Stimulated activated CD4-positive, alpha-beta T cell treated with anti-CD3 and anti-CD28 coated beads, Interleukin-1b, Interleukin-23, amount 100 ng/mL, for 24 hours (primary cell): ENCODE measurements at regions not wholly inside any gene's neighbourhood (a gene's known extent, or its start where the extent isn't known, plus 50 kb on each side); places are given as distances from the start of the nearest gene placed in this dataset.
A peak's percentile ranks its signal among the peaks of the same experiment; 100 is the strongest.
"Not testable (repeated sequence)": the region's sequence is repeated elsewhere in the genome, so short reads cannot be mapped to it uniquely, and the experiment has no call there.

Experiments
- DNase-seq, 4 experiments: peaks; one replicate each; pipeline ENCODE4 v3.0.0-alpha.2; 2020; ENCODE audit warnings: low read depth in 4 of 4, low spot score in 1 of 4

DNA sequence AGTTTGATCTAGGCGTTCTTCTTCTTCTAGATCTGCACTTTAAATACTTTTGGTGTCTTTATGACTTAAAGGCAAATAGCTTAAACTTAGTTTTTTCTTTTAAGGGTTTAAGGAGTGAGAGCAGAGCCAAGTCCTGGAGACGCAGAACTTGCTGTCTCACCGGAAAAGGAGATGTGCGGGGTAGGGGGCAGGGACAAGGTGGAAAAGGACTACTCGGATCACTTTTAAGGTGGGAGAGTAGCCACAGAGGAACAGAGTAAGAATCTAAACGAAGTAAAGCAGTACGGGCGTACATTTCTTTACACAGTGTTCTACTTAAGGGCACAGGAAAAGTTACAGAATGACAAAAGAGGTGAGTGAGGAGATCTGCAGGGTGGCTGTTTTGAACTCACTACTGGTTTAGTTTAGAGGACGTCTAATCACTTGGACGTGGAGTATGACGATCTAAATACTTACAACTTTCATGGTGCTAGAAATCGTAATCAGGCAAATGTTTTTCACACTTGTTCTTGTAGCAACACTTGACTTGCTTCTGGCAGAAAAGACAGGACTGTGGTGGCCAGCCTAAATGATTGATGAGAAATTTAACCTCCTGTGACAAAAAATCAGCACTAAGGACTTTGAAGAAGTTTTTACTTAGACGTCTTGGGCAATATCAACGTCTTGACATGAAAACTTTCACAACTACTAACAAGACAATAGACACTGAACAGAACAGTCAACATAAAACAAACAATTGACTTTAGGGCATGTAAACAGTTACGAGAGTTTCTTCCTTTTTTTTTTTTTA, 127.0 kb downstream of the ART5 start:
- DNase-seq = not testable (repeated sequence)

DNA sequence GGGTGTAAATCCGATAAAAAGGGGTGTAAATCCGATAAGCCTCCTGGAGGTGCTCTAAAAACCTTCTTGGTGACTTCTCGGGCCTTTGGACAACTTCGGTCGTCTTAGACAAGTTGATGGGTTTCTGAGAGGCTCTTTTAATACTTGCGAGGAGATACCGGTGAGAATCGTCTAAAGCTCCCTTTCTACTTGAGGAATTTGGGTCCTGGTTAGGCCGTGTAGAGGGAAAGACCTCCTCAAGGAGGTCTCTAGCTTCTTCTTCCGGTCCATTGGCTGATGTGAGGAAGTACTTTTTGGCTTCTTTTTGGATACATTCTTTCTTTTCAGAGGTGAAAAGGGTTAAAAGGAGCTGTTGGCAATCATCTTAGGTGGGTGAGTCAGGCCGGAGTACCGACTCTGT, 128.5 kb downstream of the ART5 start:
- DNase-seq = not testable (repeated sequence)

DNA sequence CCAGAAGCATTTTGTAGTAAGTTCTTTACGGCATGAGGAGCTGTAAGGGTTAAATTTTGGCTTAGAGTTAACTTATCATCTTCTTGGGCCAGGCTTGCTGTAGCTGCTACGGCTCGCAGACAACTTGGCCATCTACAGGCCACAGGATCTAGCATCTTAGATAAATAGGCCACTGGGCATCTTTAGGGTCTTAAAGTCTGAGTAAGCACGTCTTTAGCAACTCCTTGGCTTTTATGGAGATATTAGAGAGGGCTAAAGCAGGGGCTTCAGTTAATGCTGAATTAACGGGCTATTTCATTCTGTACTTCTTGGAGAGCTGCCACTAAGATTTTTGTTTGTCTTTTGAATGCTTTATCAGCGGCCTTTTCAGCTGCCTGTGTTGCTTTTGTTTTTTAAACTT, 129.0 kb downstream of the ART5 start:
- not testable (repeated sequence) for DNase-seq

DNA sequence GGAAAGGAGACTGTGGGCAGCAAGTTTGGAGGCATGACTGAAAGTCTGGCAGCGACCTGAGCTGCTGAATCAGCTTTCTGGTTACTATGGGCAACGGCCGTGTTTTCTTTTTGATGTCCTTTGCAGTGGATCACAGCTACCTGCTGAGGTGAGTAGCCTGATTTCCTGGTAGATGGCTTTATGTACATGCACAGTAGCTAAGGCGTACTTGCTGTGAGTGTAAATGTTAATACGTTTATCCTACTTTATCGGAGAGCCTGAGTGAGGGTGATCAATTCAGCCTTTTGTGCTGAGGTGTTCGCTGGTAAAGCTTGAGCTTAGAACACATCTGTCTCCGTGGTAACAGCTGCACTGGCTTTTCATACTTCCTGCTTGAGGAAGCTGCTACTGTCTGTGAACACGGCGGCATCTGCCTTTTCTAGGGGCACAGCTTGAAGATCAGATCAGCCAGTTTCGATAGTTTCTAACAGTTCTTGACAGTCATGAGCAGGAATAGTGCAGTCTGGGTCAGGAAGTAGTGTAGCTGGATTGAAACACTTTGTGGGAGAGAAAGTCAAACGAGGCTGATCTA, 129.6 kb downstream of the ART5 start:
- DNase-seq = peak in 1 of 4 experiments; percentile 12

DNA sequence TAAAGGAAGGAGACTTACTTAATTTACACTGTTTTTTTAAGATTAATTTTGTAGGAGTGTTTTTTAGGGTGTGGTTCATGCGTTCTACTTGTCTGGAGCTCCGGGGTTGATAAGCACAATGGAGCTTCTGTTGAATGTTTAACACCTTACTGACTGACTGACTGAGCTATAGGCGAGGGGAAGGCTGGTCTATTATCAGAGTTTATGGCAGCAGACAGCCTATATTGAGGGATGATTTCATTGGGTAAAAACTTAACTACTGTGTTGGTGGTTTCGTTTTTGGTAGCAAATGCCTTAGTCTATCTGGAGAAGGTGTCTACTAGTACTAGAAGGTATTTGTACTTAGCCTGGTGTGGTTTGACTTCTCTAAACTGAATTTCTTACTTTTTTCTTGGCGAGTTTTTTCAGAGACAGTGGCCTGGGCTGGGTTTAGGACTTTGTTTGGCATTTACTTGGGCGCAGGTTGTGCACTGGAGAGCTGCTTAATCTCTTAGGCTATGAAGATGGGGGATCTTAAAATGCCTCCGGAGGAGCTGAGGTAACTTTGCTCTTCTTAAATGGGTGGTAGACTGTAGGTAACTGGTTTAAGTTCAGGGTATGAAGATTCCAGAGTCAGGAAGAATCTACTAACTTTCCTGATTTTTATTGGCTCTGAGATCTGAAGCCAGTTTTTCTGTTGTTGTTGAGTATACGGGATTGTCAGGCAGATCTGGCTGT, 130.2 kb downstream of the ART5 start:
- DNase-seq = not testable (repeated sequence)

DNA sequence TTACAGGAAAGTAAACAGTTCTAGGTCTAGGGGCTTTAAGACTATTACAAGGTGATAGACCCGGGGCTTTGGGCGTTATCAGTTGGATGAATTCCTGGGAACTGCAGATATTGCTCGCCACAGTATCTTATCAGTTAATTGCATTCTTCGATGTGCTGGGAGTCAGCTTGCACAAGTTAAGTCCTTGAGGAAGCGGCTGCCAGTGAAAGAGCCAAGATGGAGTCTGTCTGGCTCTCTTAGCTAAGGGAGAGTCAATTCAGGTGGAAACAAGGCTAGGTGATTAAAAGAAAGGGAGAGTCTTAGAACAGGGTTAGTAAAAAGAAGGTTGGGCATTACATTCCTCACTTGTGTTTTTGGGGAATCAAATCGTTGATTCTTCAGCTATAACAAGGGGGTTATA, 130.6 kb upstream of the ZNF195 start:
- not testable (repeated sequence) for DNase-seq

DNA sequence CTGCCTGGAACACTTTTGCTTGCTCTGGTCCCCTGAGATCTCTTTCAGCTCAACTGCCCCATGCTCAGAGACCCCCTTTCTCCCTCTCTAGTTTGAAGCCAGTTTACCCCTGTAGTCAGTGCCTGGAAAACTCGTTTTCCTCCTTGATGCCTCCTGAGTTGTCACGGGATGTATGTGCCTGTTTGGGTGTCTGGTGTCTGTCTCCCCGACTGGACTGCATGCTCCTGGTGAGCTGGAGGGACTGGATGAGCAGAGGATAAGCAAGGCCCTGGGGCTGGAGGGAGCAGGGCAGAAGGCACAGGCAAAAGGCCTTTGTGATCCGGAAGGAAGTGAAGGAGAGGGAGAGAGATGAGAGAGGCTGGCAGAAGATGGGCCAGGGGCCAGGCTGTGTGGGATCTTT, 120.3 kb upstream of the ZNF195 start:
- not testable (repeated sequence) for DNase-seq

DNA sequence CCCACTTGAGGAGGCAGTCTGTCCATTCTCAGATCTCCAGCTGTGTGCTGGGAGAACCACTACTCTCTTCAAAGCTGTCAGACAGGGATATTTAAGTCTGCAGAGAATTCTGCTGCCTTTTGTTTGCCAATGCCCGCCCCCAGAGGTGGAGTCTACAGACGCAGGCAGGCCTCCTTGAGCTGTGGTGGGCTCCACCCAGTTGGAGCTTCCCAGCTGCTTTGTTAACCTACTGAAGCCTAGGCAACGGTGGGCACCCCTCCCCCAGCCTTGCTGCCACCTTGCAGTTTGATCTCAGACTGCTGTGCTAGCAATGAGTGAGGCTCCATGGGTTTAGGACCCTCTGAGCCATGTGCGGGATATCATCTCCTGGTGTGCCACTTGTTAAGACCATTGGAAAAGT, 119.4 kb upstream of the ZNF195 start:
- DNase-seq = not testable (repeated sequence)

DNA sequence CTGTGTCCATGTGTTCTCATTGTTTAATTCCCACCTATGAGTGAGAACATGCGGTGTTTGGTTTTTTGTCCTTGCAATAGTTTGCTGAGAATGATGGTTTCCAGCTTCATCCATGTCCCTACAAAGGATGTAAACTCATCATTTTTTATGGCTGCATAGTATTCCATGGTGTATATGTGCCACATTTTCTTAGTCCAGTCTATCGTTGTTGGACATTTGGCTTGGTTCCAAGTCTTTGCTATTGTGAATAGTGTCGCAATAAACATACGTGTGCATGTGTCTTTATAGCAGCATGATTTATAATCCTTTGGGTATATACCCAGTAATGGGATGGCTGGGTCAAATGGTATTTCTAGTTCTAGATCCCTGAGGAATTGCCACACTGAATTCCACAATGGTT, 114.2 kb upstream of the ZNF195 start:
- not testable (repeated sequence) for DNase-seq

DNA sequence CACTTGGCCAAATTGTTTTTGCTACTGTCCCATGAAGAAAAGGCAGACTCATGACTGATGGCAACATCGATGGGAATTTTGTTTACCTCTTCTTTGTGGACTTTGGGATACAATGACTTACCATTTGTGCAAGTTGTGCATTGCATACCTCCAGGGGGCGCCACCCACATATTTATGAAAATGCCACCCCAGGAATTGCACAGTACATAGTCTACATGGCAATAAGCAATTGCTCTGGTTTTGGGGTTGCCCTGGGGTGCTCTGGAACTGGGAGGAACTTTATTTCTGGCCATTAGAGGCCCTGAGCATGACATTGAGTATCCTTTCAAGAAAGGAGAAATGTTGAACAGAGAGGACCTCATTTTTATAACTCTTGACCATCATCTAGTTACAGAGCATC, 109.1 kb upstream of the ZNF195 start:
- not testable (repeated sequence) for DNase-seq

DNA sequence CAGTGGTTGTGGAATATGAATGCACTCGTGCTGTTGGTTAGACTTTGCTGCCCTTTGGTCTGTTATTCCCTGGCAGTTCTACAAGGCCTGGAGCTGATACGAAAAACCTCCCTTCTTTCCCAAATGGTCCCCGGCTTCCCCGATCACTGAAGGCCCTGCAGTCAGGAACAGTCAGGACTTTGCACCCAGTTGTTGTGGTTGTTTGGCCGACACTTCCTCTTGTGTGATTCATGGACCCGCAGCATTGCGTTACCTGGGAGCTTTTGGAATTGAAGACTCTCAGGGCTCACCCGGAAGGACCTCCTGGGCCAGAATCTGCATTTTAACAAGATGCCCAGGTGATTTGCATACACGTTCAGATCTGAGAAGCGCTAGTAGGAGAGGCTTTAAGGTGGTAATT, 106.8 kb upstream of the ZNF195 start:
- not testable (repeated sequence) for DNase-seq

DNA sequence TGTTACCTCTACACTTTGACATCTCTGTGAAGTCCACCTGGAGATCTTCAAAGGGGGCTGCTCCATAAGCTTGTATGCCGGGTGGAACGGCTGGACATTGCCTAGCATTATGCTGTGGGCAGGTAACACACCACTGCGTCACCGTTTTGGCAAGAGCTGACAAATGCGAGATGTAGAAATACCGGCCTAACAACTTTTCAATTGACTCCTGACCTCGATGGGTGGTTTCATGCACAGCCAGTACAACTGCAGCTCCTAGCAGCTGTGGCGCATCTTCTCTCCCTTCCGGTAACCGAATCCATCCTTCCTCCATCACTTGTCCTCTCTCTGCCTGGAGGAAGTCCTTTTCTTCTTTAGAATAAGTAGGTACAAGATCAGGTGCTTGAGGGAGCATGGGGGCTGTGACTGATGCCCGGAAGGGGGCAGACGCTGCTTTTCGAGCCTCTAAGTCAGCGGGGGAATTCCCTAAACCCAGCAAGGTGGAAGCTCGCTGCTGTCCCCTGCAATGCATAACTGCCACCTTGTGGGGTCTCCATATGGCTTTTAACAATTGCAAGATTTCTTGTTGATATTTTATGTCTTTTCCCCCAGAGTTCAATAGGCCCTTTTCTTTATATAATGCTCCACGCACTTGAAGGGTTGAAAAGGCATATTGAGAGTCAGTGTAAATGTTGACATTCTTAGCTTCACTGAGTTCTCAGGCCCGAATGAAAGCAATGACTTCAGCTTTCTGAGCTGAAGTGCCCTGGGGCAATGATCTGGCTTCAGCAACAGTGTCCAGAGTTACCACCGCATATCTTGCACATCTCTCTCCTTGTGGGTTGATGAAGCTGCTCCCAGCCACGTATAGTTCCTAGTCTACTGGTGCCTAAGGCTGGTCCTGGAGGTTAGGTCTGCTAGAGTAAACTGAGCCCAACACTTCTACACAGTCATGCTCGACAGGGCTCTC, 98.3 kb upstream of the ZNF195 start:
- DNase-seq = not testable (repeated sequence)

DNA sequence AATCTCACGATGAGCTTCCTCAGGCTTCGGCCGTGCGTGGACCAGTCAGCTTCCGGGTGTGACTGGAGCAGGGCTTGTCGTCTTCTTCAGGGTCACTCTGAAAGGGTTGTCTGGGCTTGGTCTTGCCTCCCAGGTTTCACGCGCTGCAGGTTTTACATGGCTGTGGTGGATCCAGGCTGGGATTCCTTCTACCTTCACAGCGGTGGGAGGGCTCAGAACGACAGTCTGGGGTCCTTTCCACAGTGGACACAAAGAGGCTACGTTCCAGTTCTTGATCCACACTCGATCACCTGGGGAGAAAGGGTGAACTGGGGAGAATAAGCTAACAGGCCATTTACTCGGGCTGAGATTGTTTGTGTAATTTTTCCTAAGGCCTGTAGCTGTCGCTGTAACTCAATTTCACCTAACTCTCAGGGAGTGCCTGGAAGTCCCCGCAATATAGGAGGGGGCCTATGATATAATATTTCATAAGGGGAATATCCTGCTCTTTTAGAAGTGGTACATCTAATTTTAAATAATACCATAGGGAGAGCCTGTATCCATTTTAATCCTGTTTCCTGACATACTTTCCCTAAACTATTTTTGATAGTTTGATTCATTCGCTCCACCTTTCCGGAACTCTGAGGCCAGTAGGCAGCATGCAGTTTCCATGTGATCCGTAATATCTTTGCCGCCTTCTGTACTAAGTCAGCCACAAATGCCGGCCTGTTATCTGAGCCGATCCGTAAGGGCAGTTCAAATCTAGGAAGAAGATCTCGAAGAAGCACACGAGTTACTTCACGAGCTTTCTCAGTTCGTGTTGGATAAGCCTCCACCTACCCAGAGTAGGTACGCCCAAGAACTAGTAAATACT, 97.4 kb upstream of the ZNF195 start:
- not testable (repeated sequence) for DNase-seq

DNA sequence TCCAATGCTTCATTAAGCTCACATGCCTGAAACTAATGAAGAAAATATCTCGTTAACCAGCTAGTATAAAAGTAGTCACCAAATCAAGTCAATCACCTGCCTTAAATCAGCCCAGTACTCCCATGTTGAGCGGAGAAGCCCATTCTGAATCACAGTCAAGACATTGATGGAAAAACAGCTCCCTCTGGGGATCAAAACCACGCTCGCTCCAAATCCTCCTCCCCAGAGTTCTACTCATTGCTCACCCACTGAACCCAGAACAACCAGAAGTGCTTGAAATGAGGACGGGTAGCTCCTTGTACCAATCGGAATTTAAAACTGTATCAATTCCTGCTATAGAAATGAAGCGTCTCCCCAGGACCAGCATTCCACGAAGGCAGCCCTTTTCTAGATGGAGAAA, 90.0 kb upstream of the ZNF195 start:
- DNase-seq = not testable (repeated sequence)

DNA sequence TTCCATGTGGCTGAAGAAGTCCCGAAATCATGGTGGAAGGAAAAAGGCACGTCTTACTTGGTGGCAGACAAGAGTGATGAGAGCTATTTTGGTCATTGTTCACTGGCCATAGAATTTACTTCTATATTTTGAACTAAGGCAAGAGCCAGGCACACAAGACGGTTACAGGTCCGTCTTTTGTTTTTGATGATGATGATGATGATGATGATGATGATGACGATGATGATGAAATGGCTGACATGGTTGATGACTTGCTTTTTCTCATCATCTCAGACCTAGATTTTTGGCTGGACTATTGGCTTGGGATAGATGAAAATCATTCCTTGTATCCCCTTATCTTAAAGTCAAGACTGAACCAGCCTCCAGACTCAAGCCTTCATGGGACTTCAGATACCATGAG, 88.7 kb upstream of the ZNF195 start:
- DNase-seq = not testable (repeated sequence)

DNA sequence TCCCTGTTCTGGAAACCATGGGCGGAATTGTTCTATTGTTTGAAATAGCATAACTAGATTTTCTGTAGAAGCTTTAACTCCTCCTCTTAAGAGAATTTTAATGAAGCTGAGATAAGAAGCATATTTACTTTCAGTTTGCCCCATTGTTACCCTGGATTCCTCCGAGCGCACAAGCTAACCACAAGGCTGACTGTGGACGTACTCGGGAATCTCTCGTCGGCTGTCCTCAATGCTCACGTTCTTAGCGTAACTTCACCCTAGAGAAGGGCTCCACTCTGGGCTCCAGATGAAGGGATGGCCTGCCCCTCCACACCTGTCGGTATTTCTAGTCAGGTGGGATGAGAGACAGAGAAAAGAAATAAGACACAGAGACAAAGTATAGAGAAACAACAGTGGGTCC, 76.7 kb upstream of the ZNF195 start:
- DNase-seq = not testable (repeated sequence)

DNA sequence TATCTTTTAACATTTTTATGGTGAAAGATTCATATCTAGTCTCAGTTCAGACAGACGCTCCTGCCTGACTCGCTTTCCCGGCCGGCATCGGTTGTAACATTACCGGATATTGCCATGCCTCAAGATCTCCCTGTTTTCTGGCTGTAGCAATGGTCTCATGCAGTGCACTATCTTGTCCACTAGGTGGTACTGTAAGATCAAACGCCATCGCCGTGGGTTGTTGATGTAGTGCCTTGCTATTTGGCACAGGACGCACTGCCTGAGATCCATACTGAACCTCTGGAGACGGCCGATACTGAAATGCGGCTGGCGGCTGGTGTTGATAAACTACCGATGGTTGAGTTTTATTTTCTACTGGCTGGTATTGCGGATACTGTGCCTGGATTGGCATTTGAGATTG, 75.9 kb upstream of the ZNF195 start:
- peak; percentile 4 to 34 (median 21) for DNase-seq

DNA sequence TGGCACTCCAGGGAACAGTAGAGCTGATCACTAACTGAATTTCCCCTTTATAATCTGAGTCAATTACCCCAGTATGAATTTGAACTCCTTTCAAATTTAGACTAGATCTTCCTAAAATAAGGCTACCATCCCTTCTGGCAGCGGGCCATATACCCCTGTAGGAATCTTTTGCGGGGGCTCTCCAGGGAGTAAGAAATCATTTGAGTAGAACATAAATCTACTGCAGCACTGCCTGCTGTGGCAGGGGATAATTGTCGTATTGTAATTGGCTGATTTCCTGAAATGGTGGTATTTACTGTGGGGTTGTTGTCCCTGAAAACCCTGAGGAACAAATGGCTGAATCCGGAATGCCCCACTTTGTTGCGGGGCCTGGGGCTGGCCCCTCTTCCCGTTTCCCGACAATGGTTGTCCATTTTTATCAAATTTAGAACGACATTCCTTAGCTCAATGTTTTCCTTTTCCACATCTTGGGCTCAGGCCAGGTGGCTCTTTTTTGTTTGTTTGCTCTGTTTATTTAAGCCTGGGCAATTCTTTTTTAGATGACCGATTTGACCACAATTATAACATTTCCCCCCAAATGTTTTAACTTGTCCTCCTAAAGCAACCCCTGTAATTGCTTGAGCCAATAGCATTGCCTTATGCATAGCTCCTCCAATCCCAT, 74.8 kb upstream of the ZNF195 start:
- not testable (repeated sequence) for DNase-seq

DNA sequence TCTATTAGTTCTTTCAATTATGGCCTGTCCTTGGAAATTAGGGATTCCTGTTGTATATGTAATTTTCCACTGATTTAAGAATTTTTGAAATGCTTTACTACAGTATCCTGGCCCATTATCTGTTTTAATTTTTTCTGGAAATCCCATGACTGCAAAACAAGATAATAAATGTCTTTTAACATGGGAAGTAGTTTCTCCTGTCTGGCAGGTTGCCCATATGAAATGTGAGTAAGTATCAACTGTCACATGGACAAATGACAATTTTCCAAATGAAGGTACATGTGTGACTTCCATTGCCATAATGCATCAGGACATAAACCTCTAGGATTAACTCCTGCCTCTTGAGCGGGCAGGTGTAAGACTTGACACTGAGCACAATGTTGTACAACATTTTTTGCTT, 71.9 kb upstream of the ZNF195 start:
- not testable (repeated sequence) for DNase-seq
